K562 (cell line): ENCODE measurements at regions not wholly inside any gene's neighbourhood (a gene's known extent, or its start where the extent isn't known, plus 50 kb on each side); places are given as distances from the start of the nearest gene placed in this dataset.

ENCODE experiments used
- CHD2 ChIP-seq: IDR thresholded peaks from 2 replicates; pipeline ENCODE4 v1.6.1; 2011; ENCODE audit warnings: low read depth, low read length
- EGR1 ChIP-seq: fragments of 450-650 bp; conservative IDR thresholded peaks from 2 replicates; pipeline ENCODE4 v1.6.1; 2017; ENCODE audit warnings: mild to moderate bottlenecking
- TAF1 ChIP-seq: IDR thresholded peaks from 2 replicates; pipeline ENCODE4 v1.6.1; 2011; ENCODE audit warnings: mild to moderate bottlenecking, low read length, moderate library complexity; ENCODE audit not compliant: insufficient read depth, control insufficient read depth, severe bottlenecking; ENCODE audit errors: extremely low read depth

DNA sequence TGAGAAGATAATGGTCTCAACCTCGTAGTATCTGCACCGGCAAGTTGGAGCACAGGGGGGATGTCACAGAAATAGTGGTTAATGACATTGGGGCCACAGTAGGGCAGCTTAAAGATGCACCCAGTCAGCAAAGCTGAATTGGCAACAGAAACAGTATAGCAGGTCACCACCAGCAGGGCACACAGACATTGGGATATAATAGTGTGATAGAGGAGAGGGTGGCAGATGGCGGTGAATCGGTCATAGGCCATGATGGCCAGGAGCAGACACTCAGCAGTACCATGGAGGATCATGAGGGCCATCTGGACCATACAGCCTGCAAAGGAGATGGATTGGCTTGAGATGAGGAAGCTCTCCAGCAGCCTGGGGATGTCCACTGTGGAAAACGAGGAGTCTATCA, 106.0 kb upstream of the OR9Q1 start:
- TF ChIP-seq TAF1 = no peak
- no peak for TF ChIP-seq EGR1
- TF ChIP-seq CHD2 = no peak
